Head of caudate nucleus (tissue), 42 donors: ENCODE measurements at regions not wholly inside any gene's neighbourhood (a gene's known extent, or its start where the extent isn't known, plus 50 kb on each side); places are given as distances from the start of the nearest gene placed in this dataset.
A peak's percentile ranks its signal among the peaks of the same experiment; 100 is the strongest.
"Not testable (repeated sequence)": the region's sequence is repeated elsewhere in the genome, so short reads cannot be mapped to it uniquely, and the experiment has no call there.

Experiments
- DNase-seq, 42 donors: peaks; one replicate each; pipeline versions ENCODE4 v3.0.0 to v3.0.0-alpha.2; 2020 to 2021; ENCODE audit warnings: mixed read lengths in 7 of 42
- intact Hi-C: fragments of 100-400 bp; cut with DNase I; formaldehyde crosslinking; loops from one replicate; pipeline ENCODE4 v1.15.0; 2022

GRCh38 chr14:53316504-53316903 is 163.4 kb upstream of the DDHD1 start:
- no peak for DNase-seq

GRCh38 chr14:53310412-53310811 is 157.3 kb upstream of the DDHD1 start:
- no peak for DNase-seq
- intact Hi-C loops, result no loop called here

More at GRCh38 chr14:53316504-53316903, 163.4 kb upstream of the DDHD1 start:
- intact Hi-C loops, result no loop called here

GRCh38 chr14:53306911-53307310 is 153.8 kb upstream of the DDHD1 start:
- intact Hi-C loops, result loop anchor here (5.0 kb wide), 1 partner anchor 485 kb away; no protein-coding TSS in a partner anchor
- peak; percentile 12 to 94 (median 77) for DNase-seq

- intact Hi-C loops, result loop anchor here (5.0 kb wide), 1 partner anchor 484 kb away; no protein-coding TSS in a partner anchor
- peak; percentile 59 to 90 (median 75) for DNase-seq
Observed at GRCh38 chr14:53306267-53306721, 153.2 kb upstream of the DDHD1 start.

- peak in 32 of 42 donors; percentile 20 to 81 (median 42) for DNase-seq
- intact Hi-C loops, result loop anchor here (5.0 kb wide), 1 partner anchor 483 kb away; no protein-coding TSS in a partner anchor
Observed at GRCh38 chr14:53304726-53305381, 151.7 kb upstream of the DDHD1 start.

- intact Hi-C loops, result no loop called here
- DNase-seq, result peak in 13 of 42 donors; percentile 12 to 77 (median 44)
Observed at GRCh38 chr14:53295985-53296582, 143.0 kb upstream of the DDHD1 start.

- intact Hi-C loops, result no loop called here
- no peak for DNase-seq
Observed at GRCh38 chr14:53295372-53295771, 142.2 kb upstream of the DDHD1 start.

- no peak for DNase-seq
- intact Hi-C loops, result no loop called here
Observed at GRCh38 chr14:53286301-53286700, 133.2 kb upstream of the DDHD1 start.

- no peak for DNase-seq
Observed at GRCh38 chr14:53285821-53286220, 132.7 kb upstream of the DDHD1 start.

GRCh38 chr14:53285064-53285463 is 131.9 kb upstream of the DDHD1 start:
- DNase-seq, result no peak
- intact Hi-C loops, result no loop called here

More at GRCh38 chr14:53285821-53286220, 132.7 kb upstream of the DDHD1 start:
- intact Hi-C loops, result no loop called here

GRCh38 chr14:53278602-53279506 is 125.7 kb upstream of the DDHD1 start:
- DNase-seq, result no peak
- intact Hi-C loops, result no loop called here

GRCh38 chr14:53273671-53274072 is 120.5 kb upstream of the DDHD1 start:
- DNase-seq, result no peak

GRCh38 chr14:53265025-53265424 is 111.9 kb upstream of the DDHD1 start:
- intact Hi-C loops, result no loop called here
- DNase-seq, result no peak

More at GRCh38 chr14:53273671-53274072, 120.5 kb upstream of the DDHD1 start:
- intact Hi-C loops, result no loop called here

GRCh38 chr14:53260928-53261327 is 107.8 kb upstream of the DDHD1 start:
- intact Hi-C loops, result no loop called here

GRCh38 chr14:53260286-53260685 is 107.2 kb upstream of the DDHD1 start:
- intact Hi-C loops, result no loop called here

More at GRCh38 chr14:53260928-53261327, 107.8 kb upstream of the DDHD1 start:
- DNase-seq, result no peak

GRCh38 chr14:53252141-53252540 is 99.0 kb upstream of the DDHD1 start:
- intact Hi-C loops, result no loop called here
- DNase-seq, result no peak

More at GRCh38 chr14:53260286-53260685, 107.2 kb upstream of the DDHD1 start:
- no peak for DNase-seq

- intact Hi-C loops, result no loop called here
- DNase-seq, result no peak
Observed at GRCh38 chr14:53249059-53249458, 95.9 kb upstream of the DDHD1 start.

- intact Hi-C loops, result no loop called here
- no peak for DNase-seq
Observed at GRCh38 chr14:53247596-53248370, 94.7 kb upstream of the DDHD1 start.

GRCh38 chr14:53242898-53243297 is 89.8 kb upstream of the DDHD1 start:
- DNase-seq, intact Hi-C loops: not testable (repeated sequence)
